ENCODE measurements at regions not wholly inside any gene's neighbourhood (a gene's known extent, or its start where the extent isn't known, plus 50 kb on each side); places are given as distances from the start of the nearest gene placed in this dataset.

DNA sequence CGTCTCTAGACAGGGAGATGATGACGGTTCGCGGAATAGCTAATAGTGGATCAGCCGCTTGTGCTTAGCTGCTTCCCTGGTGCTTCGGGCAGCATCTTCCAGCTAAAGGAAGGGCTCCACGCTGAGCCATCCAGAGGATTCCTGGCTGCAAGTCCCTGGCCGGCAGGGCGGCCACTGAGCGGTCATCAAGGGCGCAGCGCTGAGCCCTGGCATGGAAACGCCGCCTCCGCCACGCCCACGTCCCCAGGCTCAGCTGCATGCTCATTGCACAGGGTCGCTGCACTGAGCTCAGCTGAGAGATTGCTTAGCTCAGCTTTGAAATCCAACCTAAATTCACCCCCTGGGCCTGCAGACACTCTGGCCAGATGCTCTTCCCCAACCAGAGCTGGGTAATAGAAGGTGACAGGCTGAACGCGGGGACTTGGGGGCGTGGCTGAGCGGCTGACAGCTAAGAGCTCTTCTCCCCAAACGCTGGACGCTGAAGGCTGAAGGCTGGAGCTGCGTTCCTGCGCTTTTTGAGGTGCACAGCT, 118.2 kb upstream of the KIT start:
- no peak for DNase-seq (ENCODE audit: extremely low spot score, unreplicated experiment)
- peak overlapping the region; percentile 27 for H3K27ac Mint-ChIP-seq (ENCODE audit: unreplicated experiment)
- H3K36me3 Mint-ChIP-seq (ENCODE audit: unreplicated experiment), result no peaks in the 10 kb centered on the region
- H3K4me3 Mint-ChIP-seq (ENCODE audit: unreplicated experiment), result peak overlapping the region; percentile 69
- H3K27me3 Mint-ChIP-seq (ENCODE audit: unreplicated experiment), result no peaks in the 10 kb centered on the region
- peak; percentile 9 for TF ChIP-seq CTCF (IDR thresholded peaks at IDR 0.05)
- peaks cover 38% of the 10 kb centered on the region for H3K4me1 Mint-ChIP-seq (ENCODE audit: unreplicated experiment)
- H3K9me3 Mint-ChIP-seq (ENCODE audit: unreplicated experiment), result peaks cover 4% of the 10 kb centered on the region

DNA sequence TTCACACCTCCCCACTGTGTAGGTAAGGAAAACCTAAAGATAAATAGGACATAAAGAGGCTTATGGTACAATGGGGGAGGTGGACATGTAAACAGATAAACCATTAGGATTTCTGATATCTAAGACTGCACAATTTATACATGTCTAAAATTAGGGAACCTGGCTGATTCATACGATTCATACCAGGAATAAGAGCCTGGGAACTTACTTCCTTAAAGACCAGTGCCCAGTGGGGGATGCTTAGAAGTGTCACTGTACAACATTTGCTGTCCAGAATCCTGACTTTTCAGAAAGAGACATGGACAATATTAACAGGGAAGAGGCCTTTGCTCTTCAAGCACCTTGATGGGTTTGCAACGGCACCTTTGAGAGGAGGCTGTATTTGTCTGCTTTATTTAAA, 116.8 kb upstream of the KIT start:
- H3K27ac Mint-ChIP-seq (ENCODE audit: unreplicated experiment), result peak overlapping the region; percentile 24
- H3K9me3 Mint-ChIP-seq (ENCODE audit: unreplicated experiment), result no peaks in the 10 kb centered on the region
- no peak overlapping the region for H3K4me3 Mint-ChIP-seq (ENCODE audit: unreplicated experiment)
- no peaks in the 10 kb centered on the region for H3K27me3 Mint-ChIP-seq (ENCODE audit: unreplicated experiment)
- no peak for TF ChIP-seq CTCF (IDR thresholded peaks at IDR 0.05)
- no peaks in the 10 kb centered on the region for H3K36me3 Mint-ChIP-seq (ENCODE audit: unreplicated experiment)
- DNase-seq (ENCODE audit: extremely low spot score, unreplicated experiment), result no peak
- peaks cover 38% of the 10 kb centered on the region for H3K4me1 Mint-ChIP-seq (ENCODE audit: unreplicated experiment)

DNA sequence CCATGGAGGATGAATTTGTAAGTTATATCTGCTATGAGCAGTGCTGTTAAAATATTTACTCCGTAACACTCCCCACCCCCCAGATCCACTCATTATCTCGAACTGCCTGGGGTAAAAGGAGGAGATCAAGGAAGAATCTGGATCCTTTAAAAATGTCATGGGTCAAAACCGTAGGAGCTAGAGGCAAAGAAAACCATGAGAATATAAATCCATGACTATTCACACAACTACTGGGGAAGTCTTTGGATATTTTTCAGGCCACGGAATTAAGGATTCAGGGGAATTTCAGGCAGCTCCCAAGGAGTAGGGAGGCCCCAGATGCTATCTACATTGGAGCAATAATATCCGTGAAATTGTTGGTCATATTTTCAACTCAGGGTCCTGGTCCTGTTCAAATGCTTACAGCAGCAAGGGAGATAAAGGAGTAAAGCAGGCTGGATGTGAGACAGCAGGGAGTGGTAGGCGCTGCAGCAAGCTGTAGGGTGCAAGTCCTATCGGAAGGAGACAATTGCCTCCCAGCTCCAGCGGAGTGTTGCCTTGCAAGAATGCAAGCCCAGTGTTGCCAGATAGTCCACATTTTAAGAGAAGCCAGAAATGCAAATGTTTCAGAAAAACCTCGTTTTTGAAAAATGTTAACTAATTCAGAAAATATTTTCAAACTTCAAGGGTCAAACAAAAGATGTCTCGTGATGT, 116.2 kb upstream of the KIT start:
- no peaks in the 10 kb centered on the region for H3K36me3 Mint-ChIP-seq (ENCODE audit: unreplicated experiment)
- no peak for TF ChIP-seq CTCF (IDR thresholded peaks at IDR 0.05)
- no peaks in the 10 kb centered on the region for H3K27me3 Mint-ChIP-seq (ENCODE audit: unreplicated experiment)
- peaks cover 38% of the 10 kb centered on the region for H3K4me1 Mint-ChIP-seq (ENCODE audit: unreplicated experiment)
- H3K27ac Mint-ChIP-seq (ENCODE audit: unreplicated experiment), result peak overlapping the region; percentile 24
- no peak for DNase-seq (ENCODE audit: extremely low spot score, unreplicated experiment)
- no peak overlapping the region for H3K4me3 Mint-ChIP-seq (ENCODE audit: unreplicated experiment)
- no peaks in the 10 kb centered on the region for H3K9me3 Mint-ChIP-seq (ENCODE audit: unreplicated experiment)

- Mint-ChIP-seq H3K27me3 (ENCODE audit: unreplicated experiment) (no peaks in the 10 kb centered on the region), H3K27ac (ENCODE audit: unreplicated experiment) (peak overlapping the region; percentile 24), H3K9me3 (ENCODE audit: unreplicated experiment) (no peaks in the 10 kb centered on the region), H3K4me3 (ENCODE audit: unreplicated experiment) (no peak overlapping the region), H3K4me1 (ENCODE audit: unreplicated experiment) (peaks cover 38% of the 10 kb centered on the region), H3K36me3 (ENCODE audit: unreplicated experiment) (no peaks in the 10 kb centered on the region)
- no peak for DNase-seq (ENCODE audit: extremely low spot score, unreplicated experiment)
- no peak for TF ChIP-seq CTCF (IDR thresholded peaks at IDR 0.05)
Observed at GRCh38 chr4:54542119-54542438, 115.7 kb upstream of the KIT start.

DNA sequence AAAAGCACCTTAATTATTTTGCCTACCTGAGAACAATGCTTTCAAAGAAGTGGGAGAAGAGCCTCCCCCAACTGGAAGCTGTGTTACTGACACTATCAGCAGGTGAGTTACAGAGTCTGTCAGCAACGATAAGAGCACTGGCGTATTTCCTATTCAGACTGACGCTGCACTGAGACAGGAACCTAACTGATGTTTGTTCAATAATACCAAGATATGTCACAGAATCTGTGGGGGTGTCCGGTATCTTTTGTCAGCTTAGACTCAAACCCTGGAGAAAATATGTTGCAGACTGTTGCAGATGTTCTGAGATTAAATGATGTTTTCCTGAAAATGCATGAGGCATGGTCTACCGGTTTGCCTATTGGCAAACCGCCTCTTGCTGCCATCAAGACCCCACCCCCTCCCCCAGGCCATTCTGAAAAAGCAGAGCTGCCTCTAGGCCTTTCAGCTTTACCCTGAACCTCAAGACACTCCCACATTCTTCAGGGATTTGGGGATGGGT, 115.2 kb upstream of the KIT start:
- peak overlapping the region; percentile 2 for H3K27ac Mint-ChIP-seq (ENCODE audit: unreplicated experiment)
- TF ChIP-seq CTCF (IDR thresholded peaks at IDR 0.05), result no peak
- peaks cover 43% of the 10 kb centered on the region for H3K4me1 Mint-ChIP-seq (ENCODE audit: unreplicated experiment)
- no peak overlapping the region for H3K4me3 Mint-ChIP-seq (ENCODE audit: unreplicated experiment)
- no peaks in the 10 kb centered on the region for H3K9me3 Mint-ChIP-seq (ENCODE audit: unreplicated experiment)
- no peak for DNase-seq (ENCODE audit: extremely low spot score, unreplicated experiment)
- H3K27me3 Mint-ChIP-seq (ENCODE audit: unreplicated experiment), result no peaks in the 10 kb centered on the region
- H3K36me3 Mint-ChIP-seq (ENCODE audit: unreplicated experiment), result no peaks in the 10 kb centered on the region

Measured in osteocyte (in vitro differentiated cells).